ENCODE measurements at regions not wholly inside any gene's neighbourhood (a gene's known extent, or its start where the extent isn't known, plus 50 kb on each side); places are given as distances from the start of the nearest gene placed in this dataset.
"Not testable (repeated sequence)": the region's sequence is repeated elsewhere in the genome, so short reads cannot be mapped to it uniquely, and the experiment has no call there.

DNA sequence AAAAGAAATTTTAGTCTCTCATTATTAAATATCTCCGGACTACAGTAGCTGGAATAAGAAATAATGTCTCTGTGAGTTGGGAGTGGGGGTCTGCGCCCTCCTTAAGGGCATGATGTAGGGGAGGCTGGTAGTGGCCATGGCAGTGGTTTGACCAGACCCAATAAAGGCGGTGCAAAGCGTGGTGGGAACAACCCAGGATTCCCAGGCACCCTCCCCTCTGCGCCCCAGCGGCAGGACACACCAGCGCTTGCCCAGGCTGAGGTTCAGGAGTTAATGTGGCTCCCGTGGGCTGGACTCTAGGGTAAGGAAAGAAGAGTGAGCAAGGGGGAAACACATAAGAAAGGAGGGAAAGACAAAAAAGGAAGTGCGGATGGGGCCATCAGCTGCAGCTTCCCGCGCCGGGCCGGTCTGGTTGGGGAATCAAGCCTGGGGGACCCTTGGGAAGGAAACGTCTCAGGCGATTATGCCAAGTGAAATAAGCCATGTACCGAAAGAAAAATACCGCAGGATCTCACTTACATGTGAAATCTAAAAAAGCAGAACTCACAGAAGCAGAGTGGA lies 157.5 kb upstream of the SMIM31 start:
- Histone ChIP-seq H3K27ac (ENCODE audit: low read depth in 1 of 2, low read length in 1 of 2) (no peak overlapping the region), H3K4me1 (ENCODE audit: control insufficient read depth in 2 of 2, insufficient read depth in 2 of 2, low read length in 2 of 2) (no peaks in the 10 kb centered on the region), H3K36me3 (ENCODE audit: control insufficient read depth in 2 of 2, insufficient read depth in 2 of 2, low read length in 1 of 2) (no peaks in the 10 kb centered on the region), H3K27me3 (ENCODE audit: control insufficient read depth in 2 of 2, insufficient read depth in 1 of 2, low read length in 1 of 2) (no peaks in the 10 kb centered on the region), H3K4me3 (ENCODE audit: low read length in 2 of 2) (no peak overlapping the region), H3K9me3 (ENCODE audit: control insufficient read depth in 2 of 2, insufficient read depth in 1 of 2, low read length in 1 of 2) (no peaks in the 10 kb centered on the region)
- 91% methylated on average over 17 of the region's 17 CpGs for WGBS
- DNase-seq (ENCODE audit: low read depth in 6 of 9, low spot score in 9 of 9), result no peak

DNA sequence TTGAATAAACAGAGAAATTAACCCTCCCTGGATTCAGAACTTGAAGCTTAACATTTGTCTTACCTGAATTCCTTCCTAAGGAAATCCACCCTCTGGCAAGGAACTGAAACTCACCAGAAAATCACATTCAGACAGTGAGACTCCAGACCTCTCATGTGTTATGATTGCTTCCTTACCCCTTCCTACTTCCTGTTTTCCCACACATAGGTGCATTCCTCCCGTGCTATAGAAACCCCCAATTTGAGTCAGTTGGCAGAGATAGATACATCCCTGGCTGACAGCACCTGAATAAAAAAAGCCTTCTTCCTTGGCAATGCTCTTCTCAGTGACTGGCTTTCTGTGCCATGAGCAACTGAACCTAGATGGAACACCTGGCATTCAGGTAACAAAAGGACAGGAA lies 157.0 kb upstream of the SMIM31 start:
- Histone ChIP-seq H3K27me3 (ENCODE audit: control insufficient read depth in 2 of 2, insufficient read depth in 1 of 2, low read length in 1 of 2) (no peaks in the 10 kb centered on the region), H3K27ac (ENCODE audit: low read depth in 1 of 2, low read length in 1 of 2) (no peak overlapping the region), H3K4me3 (ENCODE audit: low read length in 2 of 2) (no peak overlapping the region), H3K4me1 (ENCODE audit: control insufficient read depth in 2 of 2, insufficient read depth in 2 of 2, low read length in 2 of 2) (no peaks in the 10 kb centered on the region), H3K36me3 (ENCODE audit: control insufficient read depth in 2 of 2, insufficient read depth in 2 of 2, low read length in 1 of 2) (no peaks in the 10 kb centered on the region), H3K9me3 (ENCODE audit: control insufficient read depth in 2 of 2, insufficient read depth in 1 of 2, low read length in 1 of 2) (no peaks in the 10 kb centered on the region)
- WGBS, result 11% methylated on average over 1 of the region's 1 CpG
- no peak for DNase-seq (ENCODE audit: low read depth in 6 of 9, low spot score in 9 of 9)

DNA sequence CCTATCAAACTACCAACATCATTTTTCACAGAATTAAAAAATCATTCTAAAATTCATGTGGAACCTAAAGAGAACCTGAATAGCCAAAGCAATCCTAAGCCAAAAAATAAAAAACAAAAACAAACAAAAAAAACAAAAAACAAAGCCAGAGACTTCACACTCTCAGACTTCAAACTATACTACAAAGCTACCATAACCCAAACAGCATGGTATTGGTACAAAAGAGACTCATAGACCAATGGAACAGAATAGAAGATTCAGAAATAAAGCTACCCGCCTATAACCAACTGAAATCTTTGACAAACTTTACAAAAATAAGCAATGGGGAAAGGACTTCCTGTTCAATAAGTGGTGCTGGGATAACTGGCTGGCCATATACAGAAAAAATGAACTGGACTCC lies 152.3 kb upstream of the SMIM31 start:
- Histone ChIP-seq H3K4me1 (ENCODE audit: control insufficient read depth in 2 of 2, insufficient read depth in 2 of 2, low read length in 2 of 2) (no peaks in the 10 kb centered on the region), H3K27ac (ENCODE audit: low read depth in 1 of 2, low read length in 1 of 2) (no peak overlapping the region), H3K9me3 (ENCODE audit: control insufficient read depth in 2 of 2, insufficient read depth in 1 of 2, low read length in 1 of 2) (peaks cover 0 to 4% of the 10 kb centered on the region in 2 donors), H3K4me3 (ENCODE audit: low read length in 2 of 2) (no peak overlapping the region), H3K27me3 (ENCODE audit: control insufficient read depth in 2 of 2, insufficient read depth in 1 of 2, low read length in 1 of 2) (no peaks in the 10 kb centered on the region), H3K36me3 (ENCODE audit: control insufficient read depth in 2 of 2, insufficient read depth in 2 of 2, low read length in 1 of 2) (no peaks in the 10 kb centered on the region)
- 85% methylated on average over 1 of the region's 1 CpG for WGBS
- DNase-seq (ENCODE audit: low read depth in 6 of 9, low spot score in 9 of 9), result no peak

DNA sequence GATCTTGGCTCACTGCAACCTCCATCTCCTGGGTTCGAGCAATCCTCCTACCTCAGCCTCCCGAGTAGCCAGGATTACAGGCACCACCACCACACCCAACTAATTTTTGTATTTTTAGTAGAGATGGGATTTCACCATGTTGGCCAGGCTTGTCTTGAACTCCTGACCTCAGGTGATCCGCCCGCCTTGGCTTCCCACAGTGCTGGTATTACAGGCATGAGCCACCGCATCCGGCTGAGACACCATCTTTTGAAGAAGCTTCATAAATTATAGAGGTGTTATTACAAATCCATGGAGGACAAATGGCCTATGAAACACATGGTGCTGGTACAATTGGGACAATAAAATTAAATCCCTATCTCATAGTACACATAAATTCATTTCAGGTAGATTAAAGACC lies 148.1 kb upstream of the SMIM31 start:
- H3K9me3 ChIP-seq (ENCODE audit: control insufficient read depth in 2 of 2, insufficient read depth in 1 of 2, low read length in 1 of 2); H3K4me3 ChIP-seq (ENCODE audit: low read length in 2 of 2); H3K27me3 ChIP-seq (ENCODE audit: control insufficient read depth in 2 of 2, insufficient read depth in 1 of 2, low read length in 1 of 2); H3K4me1 ChIP-seq (ENCODE audit: control insufficient read depth in 2 of 2, insufficient read depth in 2 of 2, low read length in 2 of 2); H3K27ac ChIP-seq (ENCODE audit: low read depth in 1 of 2, low read length in 1 of 2); DNase-seq (ENCODE audit: low read depth in 6 of 9, low spot score in 9 of 9); H3K36me3 ChIP-seq (ENCODE audit: control insufficient read depth in 2 of 2, insufficient read depth in 2 of 2, low read length in 1 of 2): not testable (repeated sequence)
- WGBS, result 79% methylated on average over 6 of the region's 6 CpGs

DNA sequence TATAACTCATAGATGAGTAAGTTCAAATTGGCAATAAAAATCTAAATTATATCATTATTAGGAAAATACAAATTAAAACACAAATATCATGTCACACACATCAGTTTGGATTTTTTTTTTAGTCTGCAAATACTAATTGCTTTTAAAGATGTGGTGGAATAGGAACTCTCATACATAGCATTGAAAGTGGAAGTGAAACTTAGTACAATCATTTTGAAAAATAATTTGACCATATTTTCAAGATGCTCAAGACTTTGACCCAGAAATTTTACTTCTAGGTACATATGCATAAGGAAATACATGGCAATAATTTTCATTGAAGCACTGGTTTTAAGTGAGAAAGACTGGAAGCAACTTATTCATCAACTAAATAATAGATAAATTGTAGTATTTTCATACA lies 147.5 kb upstream of the SMIM31 start:
- DNase-seq (ENCODE audit: low read depth in 6 of 9, low spot score in 9 of 9), result no peak
- Histone ChIP-seq H3K27ac (ENCODE audit: low read depth in 1 of 2, low read length in 1 of 2) (no peak overlapping the region), H3K27me3 (ENCODE audit: control insufficient read depth in 2 of 2, insufficient read depth in 1 of 2, low read length in 1 of 2) (no peaks in the 10 kb centered on the region), H3K4me1 (ENCODE audit: control insufficient read depth in 2 of 2, insufficient read depth in 2 of 2, low read length in 2 of 2) (no peaks in the 10 kb centered on the region), H3K36me3 (ENCODE audit: control insufficient read depth in 2 of 2, insufficient read depth in 2 of 2, low read length in 1 of 2) (no peaks in the 10 kb centered on the region), H3K9me3 (ENCODE audit: control insufficient read depth in 2 of 2, insufficient read depth in 1 of 2, low read length in 1 of 2) (peaks cover 0 to 4% of the 10 kb centered on the region in 2 donors), H3K4me3 (ENCODE audit: low read length in 2 of 2) (no peak overlapping the region)

DNA sequence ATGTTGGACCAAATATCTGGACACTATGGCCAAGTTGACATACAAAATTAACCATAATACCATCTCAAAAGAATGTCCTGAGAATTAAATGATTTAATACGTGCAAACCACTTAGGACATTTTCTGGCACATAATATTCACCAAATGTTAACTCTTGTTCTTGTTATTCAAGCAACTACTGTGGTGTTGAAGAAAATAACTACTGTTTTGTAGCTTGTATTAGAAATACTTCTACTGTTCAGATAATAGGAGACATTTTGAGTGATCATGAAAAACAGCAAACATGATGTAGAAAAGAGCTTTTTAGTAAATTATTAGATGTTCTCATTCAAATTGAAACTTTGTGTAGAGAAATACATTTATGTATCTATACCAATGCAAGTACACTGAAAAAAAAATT lies 140.7 kb upstream of the SMIM31 start:
- Histone ChIP-seq H3K9me3 (ENCODE audit: control insufficient read depth in 2 of 2, insufficient read depth in 1 of 2, low read length in 1 of 2) (no peaks in the 10 kb centered on the region), H3K27me3 (ENCODE audit: control insufficient read depth in 2 of 2, insufficient read depth in 1 of 2, low read length in 1 of 2) (no peaks in the 10 kb centered on the region), H3K4me1 (ENCODE audit: control insufficient read depth in 2 of 2, insufficient read depth in 2 of 2, low read length in 2 of 2) (no peaks in the 10 kb centered on the region), H3K36me3 (ENCODE audit: control insufficient read depth in 2 of 2, insufficient read depth in 2 of 2, low read length in 1 of 2) (no peaks in the 10 kb centered on the region), H3K4me3 (ENCODE audit: low read length in 2 of 2) (no peak overlapping the region), H3K27ac (ENCODE audit: low read depth in 1 of 2, low read length in 1 of 2) (no peak overlapping the region)
- DNase-seq (ENCODE audit: low read depth in 6 of 9, low spot score in 9 of 9), result no peak
- whole genome bisulfite sequencing, result 91% methylated on average over 1 of the region's 1 CpG

DNA sequence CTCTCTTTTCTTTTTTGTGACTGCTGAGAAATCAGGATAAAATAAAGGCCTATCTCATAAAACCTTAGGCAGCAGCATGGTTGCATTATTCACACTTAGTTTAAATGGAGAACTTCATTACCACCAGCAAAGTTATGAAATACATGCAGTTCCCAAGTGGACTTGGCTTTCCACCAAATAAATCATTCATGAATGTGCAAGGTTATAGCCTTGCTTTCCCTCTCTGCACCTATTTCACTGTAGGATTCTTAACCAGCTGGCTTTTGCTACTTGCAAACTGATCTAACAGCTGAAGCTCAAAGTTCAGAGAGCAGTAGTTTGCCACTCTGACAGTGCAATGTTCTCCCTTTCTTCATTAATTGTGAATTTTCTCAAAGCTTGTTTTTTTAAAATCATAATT lies 140.1 kb upstream of the SMIM31 start:
- H3K36me3 ChIP-seq (ENCODE audit: control insufficient read depth in 2 of 2, insufficient read depth in 2 of 2, low read length in 1 of 2), result no peaks in the 10 kb centered on the region
- no peak overlapping the region for H3K4me3 ChIP-seq (ENCODE audit: low read length in 2 of 2)
- no peaks in the 10 kb centered on the region for H3K27me3 ChIP-seq (ENCODE audit: control insufficient read depth in 2 of 2, insufficient read depth in 1 of 2, low read length in 1 of 2)
- H3K27ac ChIP-seq (ENCODE audit: low read depth in 1 of 2, low read length in 1 of 2), result no peak overlapping the region
- no peaks in the 10 kb centered on the region for H3K4me1 ChIP-seq (ENCODE audit: control insufficient read depth in 2 of 2, insufficient read depth in 2 of 2, low read length in 2 of 2)
- no peaks in the 10 kb centered on the region for H3K9me3 ChIP-seq (ENCODE audit: control insufficient read depth in 2 of 2, insufficient read depth in 1 of 2, low read length in 1 of 2)
- DNase-seq (ENCODE audit: low read depth in 6 of 9, low spot score in 9 of 9), result no peak

DNA sequence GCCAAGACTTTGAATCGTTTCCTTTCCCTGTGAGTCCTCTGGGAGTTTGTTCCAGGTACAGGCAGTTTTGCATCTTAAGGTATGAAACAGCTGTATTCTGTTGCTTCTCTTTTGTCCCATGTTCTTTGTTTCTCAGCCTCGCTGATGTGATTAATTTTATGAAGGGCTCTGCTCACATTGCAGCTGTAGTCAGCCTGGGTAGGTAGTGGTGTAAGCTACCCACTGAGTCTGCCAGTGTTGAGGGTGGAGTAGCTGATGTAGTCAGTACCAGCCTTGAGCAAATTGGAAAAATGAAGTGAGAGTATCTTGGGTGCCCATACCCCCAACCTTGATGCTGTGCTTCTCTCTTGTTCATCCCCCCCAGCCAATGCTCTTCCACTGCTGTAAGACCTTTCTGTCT lies 139.6 kb upstream of the SMIM31 start:
- H3K27me3 ChIP-seq (ENCODE audit: control insufficient read depth in 2 of 2, insufficient read depth in 1 of 2, low read length in 1 of 2), result no peaks in the 10 kb centered on the region
- WGBS, result 80% methylated on average over 2 of the region's 2 CpGs
- H3K4me1 ChIP-seq (ENCODE audit: control insufficient read depth in 2 of 2, insufficient read depth in 2 of 2, low read length in 2 of 2), result no peaks in the 10 kb centered on the region
- no peak overlapping the region for H3K4me3 ChIP-seq (ENCODE audit: low read length in 2 of 2)
- no peaks in the 10 kb centered on the region for H3K9me3 ChIP-seq (ENCODE audit: control insufficient read depth in 2 of 2, insufficient read depth in 1 of 2, low read length in 1 of 2)
- DNase-seq (ENCODE audit: low read depth in 6 of 9, low spot score in 9 of 9), result no peak
- no peak overlapping the region for H3K27ac ChIP-seq (ENCODE audit: low read depth in 1 of 2, low read length in 1 of 2)
- no peaks in the 10 kb centered on the region for H3K36me3 ChIP-seq (ENCODE audit: control insufficient read depth in 2 of 2, insufficient read depth in 2 of 2, low read length in 1 of 2)

DNA sequence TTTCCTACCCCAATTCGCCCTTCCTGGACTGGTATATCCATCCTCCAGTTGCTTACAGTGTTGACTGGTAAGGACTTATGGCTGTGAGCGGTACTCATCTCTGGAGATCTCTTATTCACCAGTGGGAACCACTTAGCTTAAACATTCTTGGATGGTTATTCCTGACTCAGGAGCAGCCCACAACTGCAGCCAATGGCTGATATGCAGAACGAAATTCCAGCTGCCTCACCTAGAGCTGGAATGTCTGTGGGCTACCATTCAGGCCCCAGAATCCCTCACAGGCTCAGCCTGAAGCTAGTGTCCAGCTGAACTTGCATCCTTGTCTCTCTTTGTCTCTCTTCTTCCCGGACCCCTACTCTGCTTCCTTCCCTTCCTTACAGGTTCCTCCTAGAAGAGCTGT lies 138.9 kb upstream of the SMIM31 start:
- H3K27ac ChIP-seq (ENCODE audit: low read depth in 1 of 2, low read length in 1 of 2), result no peak overlapping the region
- DNase-seq (ENCODE audit: low read depth in 6 of 9, low spot score in 9 of 9), result no peak
- 69% methylated on average over 4 of the region's 4 CpGs for WGBS
- no peaks in the 10 kb centered on the region for H3K27me3 ChIP-seq (ENCODE audit: control insufficient read depth in 2 of 2, insufficient read depth in 1 of 2, low read length in 1 of 2)
- H3K9me3 ChIP-seq (ENCODE audit: control insufficient read depth in 2 of 2, insufficient read depth in 1 of 2, low read length in 1 of 2), result no peaks in the 10 kb centered on the region
- H3K36me3 ChIP-seq (ENCODE audit: control insufficient read depth in 2 of 2, insufficient read depth in 2 of 2, low read length in 1 of 2), result no peaks in the 10 kb centered on the region
- H3K4me3 ChIP-seq (ENCODE audit: low read length in 2 of 2), result no peak overlapping the region
- H3K4me1 ChIP-seq (ENCODE audit: control insufficient read depth in 2 of 2, insufficient read depth in 2 of 2, low read length in 2 of 2), result no peaks in the 10 kb centered on the region

DNA sequence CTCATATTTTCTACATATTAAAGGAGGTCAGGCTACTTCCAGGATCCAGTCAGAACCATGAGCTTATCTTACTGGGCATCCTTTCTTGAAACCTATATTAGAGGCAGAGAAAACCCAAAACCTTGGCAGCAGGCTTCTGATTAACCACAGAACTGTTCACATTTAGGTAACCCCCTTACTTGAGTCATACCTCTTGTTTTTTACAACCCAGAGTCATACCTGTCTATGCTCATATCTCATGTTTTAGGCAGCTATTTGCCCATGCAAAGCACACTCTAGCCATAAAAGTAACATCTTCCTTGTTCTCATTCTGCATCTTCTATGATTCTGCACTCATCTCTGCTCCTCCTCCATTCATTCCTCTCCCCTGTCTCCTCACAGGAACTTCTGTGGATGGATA lies 138.0 kb upstream of the SMIM31 start:
- Histone ChIP-seq H3K9me3 (ENCODE audit: control insufficient read depth in 2 of 2, insufficient read depth in 1 of 2, low read length in 1 of 2) (no peaks in the 10 kb centered on the region), H3K27ac (ENCODE audit: low read depth in 1 of 2, low read length in 1 of 2) (no peak overlapping the region), H3K4me3 (ENCODE audit: low read length in 2 of 2) (no peak overlapping the region), H3K27me3 (ENCODE audit: control insufficient read depth in 2 of 2, insufficient read depth in 1 of 2, low read length in 1 of 2) (no peaks in the 10 kb centered on the region), H3K36me3 (ENCODE audit: control insufficient read depth in 2 of 2, insufficient read depth in 2 of 2, low read length in 1 of 2) (no peaks in the 10 kb centered on the region), H3K4me1 (ENCODE audit: control insufficient read depth in 2 of 2, insufficient read depth in 2 of 2, low read length in 2 of 2) (no peaks in the 10 kb centered on the region)
- no peak for DNase-seq (ENCODE audit: low read depth in 6 of 9, low spot score in 9 of 9)

Measured in thymus (tissue), 11 donors.